GM12875 (cell line): ENCODE measurements at regions not wholly inside any gene's neighbourhood (a gene's known extent, or its start where the extent isn't known, plus 50 kb on each side); places are given as distances from the start of the nearest gene placed in this dataset.

Experiments used
- H3K4me3 ChIP-seq: one replicate; pipeline ENCODE4 v1.5.1; 2011; ENCODE audit warnings: low read depth, low read length, control low read depth
- TF ChIP-seq, protein P1 (sequence below): IDR thresholded peaks from 2 replicates; pipeline ENCODE4 v1.5.1; 2011; ENCODE audit warnings: low read depth, mild to moderate bottlenecking, control low read depth, inconsistent platforms, low read length, moderate library complexity, borderline replicate concordance; ENCODE audit not compliant: insufficient read depth

DNA sequence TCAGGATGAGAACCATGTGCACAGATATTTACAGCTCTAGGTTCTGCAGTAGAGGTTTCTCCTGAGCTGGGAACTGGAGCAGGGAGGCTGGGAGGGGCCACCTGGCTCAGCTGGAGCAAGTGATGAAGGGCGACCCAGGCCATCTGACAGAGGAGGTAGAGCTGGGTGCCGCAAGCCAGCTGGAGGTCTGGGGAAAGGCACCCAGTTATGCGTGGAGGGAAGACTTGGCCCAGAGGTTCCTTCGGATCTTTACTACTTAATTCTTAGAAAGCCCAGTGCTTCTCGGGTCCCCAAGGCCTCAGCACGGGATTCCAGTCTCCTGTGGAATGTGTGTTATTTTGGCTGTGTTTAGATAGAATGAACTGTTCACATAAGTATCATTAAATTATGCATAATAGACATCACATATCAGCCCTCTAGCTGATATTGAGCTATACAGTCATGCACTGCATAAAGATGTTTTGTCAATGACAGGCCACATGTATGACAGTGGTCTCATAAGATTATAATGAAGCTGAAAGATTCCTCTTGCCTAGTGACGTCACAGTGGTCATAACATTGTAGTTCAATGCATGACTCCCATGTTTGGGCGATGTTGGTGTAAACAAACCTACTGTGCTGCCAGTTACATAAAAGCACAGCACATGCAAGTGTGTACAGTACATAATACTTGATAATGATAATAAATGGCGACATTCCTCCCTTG lies 245.1 kb downstream of the RHOU start:
- TF ChIP-seq, protein P1, sequence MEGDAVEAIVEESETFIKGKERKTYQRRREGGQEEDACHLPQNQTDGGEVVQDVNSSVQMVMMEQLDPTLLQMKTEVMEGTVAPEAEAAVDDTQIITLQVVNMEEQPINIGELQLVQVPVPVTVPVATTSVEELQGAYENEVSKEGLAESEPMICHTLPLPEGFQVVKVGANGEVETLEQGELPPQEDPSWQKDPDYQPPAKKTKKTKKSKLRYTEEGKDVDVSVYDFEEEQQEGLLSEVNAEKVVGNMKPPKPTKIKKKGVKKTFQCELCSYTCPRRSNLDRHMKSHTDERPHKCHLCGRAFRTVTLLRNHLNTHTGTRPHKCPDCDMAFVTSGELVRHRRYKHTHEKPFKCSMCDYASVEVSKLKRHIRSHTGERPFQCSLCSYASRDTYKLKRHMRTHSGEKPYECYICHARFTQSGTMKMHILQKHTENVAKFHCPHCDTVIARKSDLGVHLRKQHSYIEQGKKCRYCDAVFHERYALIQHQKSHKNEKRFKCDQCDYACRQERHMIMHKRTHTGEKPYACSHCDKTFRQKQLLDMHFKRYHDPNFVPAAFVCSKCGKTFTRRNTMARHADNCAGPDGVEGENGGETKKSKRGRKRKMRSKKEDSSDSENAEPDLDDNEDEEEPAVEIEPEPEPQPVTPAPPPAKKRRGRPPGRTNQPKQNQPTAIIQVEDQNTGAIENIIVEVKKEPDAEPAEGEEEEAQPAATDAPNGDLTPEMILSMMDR: no peak
- H3K4me3 ChIP-seq: no peak overlapping the region

DNA sequence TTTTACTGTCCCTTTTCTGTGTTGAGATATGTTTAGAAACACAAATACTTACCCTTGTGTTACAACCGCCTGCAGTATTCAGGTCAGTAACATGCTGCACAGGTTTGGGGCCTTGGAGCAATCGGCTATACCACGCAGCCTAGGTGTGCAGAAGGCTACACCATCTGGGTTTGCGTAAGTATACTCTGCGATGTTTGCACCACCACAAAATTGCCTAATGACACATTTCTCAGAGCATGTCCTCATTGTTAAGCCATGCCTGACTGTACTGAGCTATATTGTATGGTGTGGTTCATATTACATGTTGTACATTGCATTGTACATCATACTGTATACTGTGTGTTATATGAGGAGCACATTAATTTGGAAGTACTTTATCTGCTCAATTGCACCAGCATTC lies 247.4 kb downstream of the RHOU start:
- TF ChIP-seq, protein P1: no peak
- no peak overlapping the region for H3K4me3 ChIP-seq

DNA sequence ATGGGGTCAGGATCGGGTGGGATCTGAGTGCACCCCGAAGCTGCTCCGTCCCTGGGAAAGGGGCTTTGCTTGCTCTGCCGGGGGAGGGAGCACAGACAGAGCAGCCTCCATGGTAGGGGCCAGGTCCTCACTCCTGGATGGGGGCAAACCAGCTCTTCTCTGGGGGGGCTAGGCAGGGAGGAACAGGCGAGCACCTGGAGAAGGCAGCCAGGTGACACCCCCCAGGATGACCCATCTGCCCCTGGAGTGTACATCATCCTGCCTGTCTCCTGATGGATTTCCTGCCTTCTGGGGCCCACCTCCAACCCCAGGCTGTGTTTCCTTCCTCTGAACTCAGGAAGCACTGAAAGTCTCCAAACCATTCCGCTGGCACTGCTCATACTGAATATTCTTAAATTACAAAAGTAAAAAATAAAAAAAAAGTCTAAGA lies 248.0 kb downstream of the RHOU start:
- H3K4me3 ChIP-seq: no peak overlapping the region
- TF ChIP-seq, protein P1: no peak

DNA sequence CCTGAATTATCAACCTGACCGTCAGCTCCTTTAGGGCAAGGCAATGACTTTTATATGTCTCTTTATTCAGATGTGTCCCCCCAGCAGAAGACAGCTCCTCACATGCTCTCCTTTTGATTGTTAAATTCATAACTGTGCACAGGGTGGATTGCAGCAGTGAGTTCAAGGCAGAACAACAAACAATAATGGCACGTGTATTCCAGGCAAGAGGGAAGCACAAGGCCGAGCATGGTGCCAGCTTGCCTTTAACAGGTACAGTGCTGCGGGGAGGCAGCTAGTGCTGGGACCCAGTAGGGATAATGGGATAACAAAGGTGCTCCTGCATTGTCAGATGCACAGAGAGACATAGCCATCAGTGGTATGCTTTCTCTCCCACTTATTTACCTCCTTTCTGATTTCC lies 248.4 kb downstream of the RHOU start:
- TF ChIP-seq, protein P1: no peak
- no peak overlapping the region for H3K4me3 ChIP-seq

DNA sequence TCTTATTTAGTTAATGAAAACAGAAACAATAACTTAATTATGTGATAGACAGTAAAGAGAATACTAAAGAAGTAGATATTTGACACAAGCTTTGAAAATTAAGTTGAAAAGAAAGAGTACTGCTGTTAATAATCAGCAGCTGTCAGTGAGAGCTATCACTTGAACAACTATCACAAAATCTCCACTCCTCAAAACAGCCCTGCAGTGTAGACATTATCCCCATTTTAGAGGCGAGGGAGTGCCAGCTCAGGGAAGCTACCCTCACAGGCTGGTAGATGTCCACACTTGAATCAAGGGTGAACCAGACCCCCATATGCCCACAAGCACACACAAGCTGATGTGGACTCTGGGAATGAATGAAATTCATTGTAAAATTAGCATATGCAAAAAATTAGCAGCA lies 248.8 kb downstream of the RHOU start:
- H3K4me3 ChIP-seq: no peak overlapping the region
- TF ChIP-seq, protein P1: no peak

DNA sequence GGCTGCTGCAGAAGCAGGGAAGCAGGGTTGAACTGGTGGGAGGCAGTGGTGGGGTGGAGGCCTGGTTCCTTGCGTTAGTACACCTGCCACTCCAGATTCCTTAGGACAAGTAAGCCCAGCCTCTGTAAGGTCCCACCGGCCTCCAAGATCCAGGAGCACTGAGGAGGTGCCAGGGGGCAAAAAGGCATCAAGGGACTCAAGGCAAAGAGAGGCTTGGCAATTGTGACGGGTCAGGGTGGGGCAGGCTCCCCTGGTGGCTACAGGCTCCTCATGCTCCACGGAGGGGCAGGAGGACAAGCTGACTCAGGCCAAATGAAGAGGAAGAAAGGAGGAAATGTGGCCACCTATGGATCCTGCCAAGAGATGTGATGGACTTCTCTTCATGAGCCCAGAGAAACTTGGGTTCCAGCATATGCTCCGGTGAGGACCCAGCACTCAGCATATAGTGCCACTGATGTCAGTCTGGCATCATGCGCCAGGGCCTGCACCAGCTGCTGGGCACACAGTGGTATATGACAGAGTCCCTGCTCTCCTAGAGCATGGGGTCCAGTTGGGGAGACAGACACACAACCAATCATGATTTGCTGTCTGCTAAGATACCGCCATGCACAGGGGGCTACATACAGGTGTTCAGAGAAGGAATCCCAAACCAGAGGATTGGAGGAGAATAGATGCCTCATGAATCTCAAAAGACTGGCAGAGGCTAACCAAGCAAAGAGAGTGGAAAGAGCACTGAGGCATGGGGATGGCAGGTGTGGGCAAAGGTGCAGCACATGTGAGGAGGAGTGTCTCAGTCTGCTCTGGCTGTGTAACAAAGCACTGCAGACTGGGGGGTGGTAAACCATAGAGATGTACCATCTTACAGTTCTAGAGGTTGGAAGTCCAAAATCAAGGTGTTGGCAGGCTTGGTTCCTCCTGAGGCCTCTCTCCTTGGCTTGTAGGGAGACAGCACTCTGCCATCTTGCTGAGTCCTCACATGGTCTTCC lies 249.7 kb downstream of the RHOU start:
- TF ChIP-seq, protein P1: no peak

More for the DNA sequence above, 249.7 kb downstream of the RHOU start:
- no peak overlapping the region for H3K4me3 ChIP-seq
